Thyroid gland (tissue), 4 donors: ENCODE measurements at regions not wholly inside any gene's neighbourhood (a gene's known extent, or its start where the extent isn't known, plus 50 kb on each side); places are given as distances from the start of the nearest gene placed in this dataset.

Experiments
- POLR2A ChIP-seq, 2 donors: fragments of 450-650 bp; IDR thresholded peaks; one replicate each; pipeline ENCODE4 v1.6.1; 2017; ENCODE audit warnings: antibody characterized with exemption in 2 of 2, mild to moderate bottlenecking in 2 of 2, moderate library complexity in 1 of 2
- TF ChIP-seq, protein P1 (sequence below), 6 experiments: fragments of 200-600 bp in 3 of 6; fragments of 450-650 bp in 3 of 6; sonication (generic) in 3 of 6; IDR thresholded peaks; one replicate each; pipeline ENCODE4 v1.5.1; 2016 to 2019; ENCODE audit warnings: antibody characterized with exemption in 6 of 6, mild to moderate bottlenecking in 2 of 6, inconsistent platforms in 1 of 6, moderate library complexity in 1 of 6

DNA sequence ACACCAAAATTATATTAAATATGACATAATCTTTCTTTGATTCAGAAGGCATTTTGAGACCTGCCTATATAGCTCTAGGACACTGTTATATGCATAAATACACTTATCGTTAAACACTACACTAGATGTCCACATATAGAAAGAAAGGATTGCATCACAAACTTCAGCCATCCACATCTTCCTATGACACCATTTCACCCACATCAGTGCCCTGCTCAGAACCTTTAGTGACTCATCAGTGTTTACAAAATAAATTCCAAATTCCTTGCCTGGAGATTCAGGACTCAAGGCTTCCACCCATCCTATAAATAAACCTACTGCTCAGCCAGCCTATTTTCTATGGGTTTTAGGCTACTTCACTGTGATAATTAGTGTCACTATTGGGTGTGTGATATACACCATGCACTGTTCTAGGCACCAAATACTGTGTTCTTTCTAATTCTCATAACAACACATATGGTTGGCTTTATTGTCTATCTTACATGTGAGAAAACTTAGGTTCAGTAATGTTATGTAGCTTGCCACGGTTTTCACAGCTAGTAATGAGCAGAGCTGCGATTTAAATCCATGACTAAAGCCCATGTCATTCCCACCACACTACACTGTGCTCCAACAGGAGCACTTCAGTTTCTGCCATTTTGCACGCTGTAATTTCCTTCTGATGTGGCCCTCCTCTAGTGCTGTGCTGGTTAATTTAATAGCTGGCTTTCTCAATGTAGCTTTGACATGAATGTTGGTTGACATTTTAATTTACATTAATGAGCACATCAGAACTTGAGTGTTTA is 103.3 kb downstream of the SREK1 start:
- TF ChIP-seq, protein P1, sequence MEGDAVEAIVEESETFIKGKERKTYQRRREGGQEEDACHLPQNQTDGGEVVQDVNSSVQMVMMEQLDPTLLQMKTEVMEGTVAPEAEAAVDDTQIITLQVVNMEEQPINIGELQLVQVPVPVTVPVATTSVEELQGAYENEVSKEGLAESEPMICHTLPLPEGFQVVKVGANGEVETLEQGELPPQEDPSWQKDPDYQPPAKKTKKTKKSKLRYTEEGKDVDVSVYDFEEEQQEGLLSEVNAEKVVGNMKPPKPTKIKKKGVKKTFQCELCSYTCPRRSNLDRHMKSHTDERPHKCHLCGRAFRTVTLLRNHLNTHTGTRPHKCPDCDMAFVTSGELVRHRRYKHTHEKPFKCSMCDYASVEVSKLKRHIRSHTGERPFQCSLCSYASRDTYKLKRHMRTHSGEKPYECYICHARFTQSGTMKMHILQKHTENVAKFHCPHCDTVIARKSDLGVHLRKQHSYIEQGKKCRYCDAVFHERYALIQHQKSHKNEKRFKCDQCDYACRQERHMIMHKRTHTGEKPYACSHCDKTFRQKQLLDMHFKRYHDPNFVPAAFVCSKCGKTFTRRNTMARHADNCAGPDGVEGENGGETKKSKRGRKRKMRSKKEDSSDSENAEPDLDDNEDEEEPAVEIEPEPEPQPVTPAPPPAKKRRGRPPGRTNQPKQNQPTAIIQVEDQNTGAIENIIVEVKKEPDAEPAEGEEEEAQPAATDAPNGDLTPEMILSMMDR (IDR thresholded peaks at IDR 0.05), result no peak
- no peak for TF ChIP-seq POLR2A (IDR thresholded peaks at IDR 0.05)
